SKM-1 (cell line): ENCODE measurements at regions not wholly inside any gene's neighbourhood (a gene's known extent, or its start where the extent isn't known, plus 50 kb on each side); places are given as distances from the start of the nearest gene placed in this dataset.
"Not testable (repeated sequence)": the region's sequence is repeated elsewhere in the genome, so short reads cannot be mapped to it uniquely, and the experiment has no call there.

Source experiments
- DNase-seq: peaks from one replicate; lab custom pipeline; 2025; ENCODE audit not compliant: unreplicated experiment; lab: John Stamatoyannopoulos, UW

- DNase-seq = no peak
These were observed 1009.7 kb upstream of the GJE1 start for GRCh38 chr6:141123049-141123448.

- no peak for DNase-seq
These were observed 1013.7 kb upstream of the GJE1 start for GRCh38 chr6:141118991-141119390.

- no peak for DNase-seq
These were observed 1014.9 kb upstream of the GJE1 start for GRCh38 chr6:141117874-141118273.

GRCh38 chr6:141110481-141110880 is 1022.2 kb upstream of the GJE1 start:
- DNase-seq = no peak

- DNase-seq = no peak
These were observed 1025.0 kb upstream of the GJE1 start for GRCh38 chr6:141107591-141108160.

- no peak for DNase-seq
These were observed 1027.2 kb upstream of the GJE1 start for GRCh38 chr6:141105481-141105880.

GRCh38 chr6:141103246-141103645 is 1029.5 kb upstream of the GJE1 start:
- DNase-seq = no peak

GRCh38 chr6:141097471-141097870 is 1035.3 kb upstream of the GJE1 start:
- no peak for DNase-seq

GRCh38 chr6:141095308-141095707 is 1037.4 kb upstream of the GJE1 start:
- DNase-seq = no peak

- no peak for DNase-seq
These were observed 1044.6 kb upstream of the GJE1 start for GRCh38 chr6:141088171-141088570.

GRCh38 chr6:141077355-141078333 is 1055.1 kb upstream of the GJE1 start:
- DNase-seq = peak; percentile 9

GRCh38 chr6:141057761-141058160 is 1075.0 kb upstream of the GJE1 start:
- DNase-seq = no peak

- DNase-seq = no peak
These were observed 1075.6 kb upstream of the GJE1 start for GRCh38 chr6:141056945-141057625.

GRCh38 chr6:141050471-141050870 is 1082.3 kb upstream of the GJE1 start:
- DNase-seq = no peak

GRCh38 chr6:141048451-141048850 is 1084.3 kb upstream of the GJE1 start:
- DNase-seq = no peak

GRCh38 chr6:141046496-141046895 is 1086.2 kb upstream of the GJE1 start:
- not testable (repeated sequence) for DNase-seq

- DNase-seq = no peak
These were observed 1091.1 kb upstream of the GJE1 start for GRCh38 chr6:141041596-141042087.

- no peak for DNase-seq
These were observed 1097.2 kb upstream of the GJE1 start for GRCh38 chr6:141035312-141036200.

GRCh38 chr6:141033101-141033500 is 1099.6 kb upstream of the GJE1 start:
- no peak for DNase-seq

- no peak for DNase-seq
These were observed 1102.8 kb upstream of the GJE1 start for GRCh38 chr6:141029908-141030307.
